BJ (cell line): ENCODE measurements at regions not wholly inside any gene's neighbourhood (a gene's known extent, or its start where the extent isn't known, plus 50 kb on each side); places are given as distances from the start of the nearest gene placed in this dataset.
"Not testable (repeated sequence)": the region's sequence is repeated elsewhere in the genome, so short reads cannot be mapped to it uniquely, and the experiment has no call there.

Experiments
- CTCF ChIA-PET: fragments of 350-600 bp; formaldehyde crosslinking; extraction: SDS; loops from one replicate; lab custom pipeline; 2021; ENCODE audit warnings: antibody characterized with exemption, inconsistent platforms; lab: Yijun Ruan, JAX
- POLR2A ChIA-PET: fragments of 300-600 bp; sonication (Branson Sonifier 250); formaldehyde crosslinking; extraction: SDS; loops from one replicate; lab custom pipeline; 2021; ENCODE audit warnings: antibody characterized with exemption; lab: Charles Lee
- DNase-seq: peaks from one replicate; pipeline ENCODE4 v3.0.0-alpha.2; 2011; ENCODE audit warnings: low read depth
- H3K27me3 ChIP-seq: 2 replicates; pipeline ENCODE4 v1.6.0; 2011; ENCODE audit warnings: low read length; ENCODE audit not compliant: control insufficient read depth, insufficient read depth
- H3K36me3 ChIP-seq: 2 replicates; pipeline ENCODE4 v1.5.1; 2011; ENCODE audit warnings: low read length; ENCODE audit not compliant: control insufficient read depth, insufficient read depth
- H3K4me3 ChIP-seq: 2 replicates; pipeline ENCODE4 v1.5.1; 2011; ENCODE audit warnings: low read depth, mild to moderate bottlenecking, control low read depth, low read length
- TF ChIP-seq, protein P1 (sequence below): IDR thresholded peaks from 2 replicates; pipeline ENCODE4 v1.5.1; 2011; ENCODE audit warnings: low read depth, mild to moderate bottlenecking, control low read depth, inconsistent platforms, low read length, moderate library complexity; ENCODE audit not compliant: insufficient read depth

DNA sequence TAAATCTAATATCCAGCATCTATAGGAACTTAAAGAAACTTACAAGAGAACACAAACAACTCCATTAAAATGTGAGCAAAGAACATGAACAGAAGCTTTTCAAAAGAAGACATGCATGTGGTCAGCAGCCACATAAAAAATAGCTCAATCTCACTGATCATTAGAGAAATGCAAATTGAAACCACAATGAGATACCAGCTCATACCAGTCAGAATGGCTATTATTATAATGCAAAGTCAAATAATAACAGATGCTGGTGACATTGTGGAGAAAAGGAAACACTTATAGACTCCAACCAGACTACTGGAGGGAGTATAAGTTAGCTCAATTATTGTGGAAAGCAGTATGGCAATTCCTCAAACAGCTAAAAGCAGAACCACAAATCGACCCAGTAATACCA lies 1314.5 kb downstream of the XPNPEP1 start:
- TF ChIP-seq, protein P1, sequence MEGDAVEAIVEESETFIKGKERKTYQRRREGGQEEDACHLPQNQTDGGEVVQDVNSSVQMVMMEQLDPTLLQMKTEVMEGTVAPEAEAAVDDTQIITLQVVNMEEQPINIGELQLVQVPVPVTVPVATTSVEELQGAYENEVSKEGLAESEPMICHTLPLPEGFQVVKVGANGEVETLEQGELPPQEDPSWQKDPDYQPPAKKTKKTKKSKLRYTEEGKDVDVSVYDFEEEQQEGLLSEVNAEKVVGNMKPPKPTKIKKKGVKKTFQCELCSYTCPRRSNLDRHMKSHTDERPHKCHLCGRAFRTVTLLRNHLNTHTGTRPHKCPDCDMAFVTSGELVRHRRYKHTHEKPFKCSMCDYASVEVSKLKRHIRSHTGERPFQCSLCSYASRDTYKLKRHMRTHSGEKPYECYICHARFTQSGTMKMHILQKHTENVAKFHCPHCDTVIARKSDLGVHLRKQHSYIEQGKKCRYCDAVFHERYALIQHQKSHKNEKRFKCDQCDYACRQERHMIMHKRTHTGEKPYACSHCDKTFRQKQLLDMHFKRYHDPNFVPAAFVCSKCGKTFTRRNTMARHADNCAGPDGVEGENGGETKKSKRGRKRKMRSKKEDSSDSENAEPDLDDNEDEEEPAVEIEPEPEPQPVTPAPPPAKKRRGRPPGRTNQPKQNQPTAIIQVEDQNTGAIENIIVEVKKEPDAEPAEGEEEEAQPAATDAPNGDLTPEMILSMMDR: no peak
- H3K4me3 ChIP-seq: no peak overlapping the region
- no peak for DNase-seq
- POLR2A ChIA-PET: no interaction called here
- H3K27me3 ChIP-seq: no peaks in the 10 kb centered on the region
- CTCF ChIA-PET: no interaction called here
- H3K36me3 ChIP-seq: no peaks in the 10 kb centered on the region

DNA sequence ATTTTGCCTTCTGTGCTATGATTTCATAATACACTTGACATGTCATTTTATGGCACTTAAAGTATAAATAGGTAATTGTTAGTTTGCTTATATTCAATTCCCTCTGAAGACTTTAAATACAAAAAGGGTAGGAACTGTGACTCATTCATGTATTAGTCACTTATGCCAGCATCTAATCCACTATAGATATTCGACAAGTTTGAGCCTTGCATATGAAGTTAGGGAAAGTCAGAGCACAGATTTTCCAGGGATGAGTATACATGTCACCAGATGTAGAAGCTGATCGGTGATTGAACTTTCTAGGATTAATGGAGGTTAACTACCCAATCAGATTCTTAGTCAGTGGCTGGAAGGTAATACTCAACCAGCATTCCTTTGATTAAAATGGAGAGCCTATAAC lies 1321.5 kb downstream of the XPNPEP1 start:
- ChIA-PET POLR2A (no interaction called here), CTCF (no interaction called here)
- H3K27me3 ChIP-seq: no peaks in the 10 kb centered on the region
- no peak for DNase-seq
- TF ChIP-seq, protein P1: no peak
- H3K4me3 ChIP-seq: no peak overlapping the region
- H3K36me3 ChIP-seq: no peaks in the 10 kb centered on the region

DNA sequence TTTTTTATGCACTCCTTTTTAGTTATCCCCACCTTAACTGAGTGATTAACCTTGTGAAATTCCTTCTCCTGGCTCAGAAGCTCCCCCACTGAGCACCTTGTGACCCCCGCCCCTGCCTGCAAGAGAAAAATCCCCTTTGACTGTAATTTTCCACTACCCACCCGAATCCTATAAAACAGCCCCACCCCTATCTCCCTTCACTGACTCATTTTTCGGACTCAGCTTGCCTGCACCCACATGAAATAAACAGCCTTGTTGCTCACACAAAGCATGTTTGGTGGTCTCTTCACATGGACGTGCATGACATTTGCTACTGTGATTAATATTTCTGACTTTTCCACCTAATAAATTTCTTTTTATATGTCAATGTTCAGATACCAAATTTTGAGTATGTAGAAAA lies 1322.8 kb downstream of the XPNPEP1 start:
- DNase-seq, H3K27me3 ChIP-seq, H3K4me3 ChIP-seq, CTCF ChIA-PET, H3K36me3 ChIP-seq, POLR2A ChIA-PET: not testable (repeated sequence)

DNA sequence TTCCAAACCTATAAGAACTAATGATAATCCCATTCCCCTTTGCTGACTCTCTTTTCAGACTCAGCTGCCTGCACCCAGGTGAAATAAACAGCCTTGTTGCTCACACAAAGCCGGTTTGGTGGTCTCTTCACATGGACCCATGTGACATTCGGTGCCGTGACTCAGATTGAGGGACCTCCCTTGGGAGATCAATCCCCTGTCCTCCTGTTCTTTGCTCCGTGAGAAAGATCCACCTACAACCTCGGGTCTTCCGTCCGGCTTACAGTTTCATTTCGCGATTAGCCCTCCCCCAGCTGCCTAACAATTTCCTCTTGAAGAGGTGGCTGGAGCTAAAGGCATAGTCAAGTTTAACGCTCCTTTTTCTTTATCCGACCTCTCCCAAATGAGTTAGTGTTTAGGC lies 1324.0 kb downstream of the XPNPEP1 start:
- H3K4me3 ChIP-seq, DNase-seq, POLR2A ChIA-PET, H3K27me3 ChIP-seq, CTCF ChIA-PET, H3K36me3 ChIP-seq: not testable (repeated sequence)

GRCh38 chr10:108598831-108599230 lies 1324.5 kb downstream of the XPNPEP1 start:
- Histone ChIP-seq H3K4me3 (no peak overlapping the region), H3K36me3 (no peaks in the 10 kb centered on the region), H3K27me3 (no peaks in the 10 kb centered on the region)
- TF ChIP-seq, protein P1: no peak
- ChIA-PET POLR2A (no interaction called here), CTCF (no interaction called here)
- DNase-seq: no peak

- ChIA-PET CTCF (no interaction called here), POLR2A (no interaction called here)
- TF ChIP-seq, protein P1: no peak
Observed at GRCh38 chr10:108598320-108598695, 1325.0 kb downstream of the XPNPEP1 start.

More at GRCh38 chr10:108598320-108598695, 1325.0 kb downstream of the XPNPEP1 start:
- no peaks in the 10 kb centered on the region for H3K27me3 ChIP-seq
- H3K4me3 ChIP-seq: no peak overlapping the region
- no peaks in the 10 kb centered on the region for H3K36me3 ChIP-seq
- DNase-seq: no peak
